Adipocyte (in vitro differentiated cells): ENCODE measurements at regions not wholly inside any gene's neighbourhood (a gene's known extent, or its start where the extent isn't known, plus 50 kb on each side); places are given as distances from the start of the nearest gene placed in this dataset.

Experiments
- DNase-seq: peaks from one replicate; pipeline ENCODE4 v3.0.0-alpha.2; 2015; ENCODE audit warnings: low read depth
- H3K27me3 ChIP-seq: replicated peaks from 2 replicates; pipeline ENCODE4 v1.7.0; 2013; ENCODE audit warnings: mild to moderate bottlenecking, low read length, moderate library complexity; ENCODE audit not compliant: control insufficient read depth, insufficient read depth
- H3K36me3 ChIP-seq: 2 replicates; pipeline ENCODE4 v1.7.0; 2013; ENCODE audit warnings: low read length, mild to moderate bottlenecking, moderate library complexity; ENCODE audit not compliant: control insufficient read depth, insufficient read depth, severe bottlenecking
- H3K4me1 ChIP-seq: 2 replicates; pipeline ENCODE4 v1.7.0; 2013; ENCODE audit warnings: mild to moderate bottlenecking, low read length, moderate library complexity; ENCODE audit not compliant: control insufficient read depth, insufficient read depth
- H3K4me3 ChIP-seq: 2 replicates; pipeline ENCODE4 v1.7.0; 2013; ENCODE audit warnings: mild to moderate bottlenecking, low read length, moderate library complexity
- H3K9ac ChIP-seq: 2 replicates; pipeline ENCODE4 v1.7.0; 2013; ENCODE audit warnings: mild to moderate bottlenecking, low read length, moderate library complexity
- H3K9me3 ChIP-seq: 2 replicates; pipeline ENCODE4 v1.7.0; 2013; ENCODE audit warnings: mild to moderate bottlenecking, low read length, moderate library complexity; ENCODE audit not compliant: control insufficient read depth

DNA sequence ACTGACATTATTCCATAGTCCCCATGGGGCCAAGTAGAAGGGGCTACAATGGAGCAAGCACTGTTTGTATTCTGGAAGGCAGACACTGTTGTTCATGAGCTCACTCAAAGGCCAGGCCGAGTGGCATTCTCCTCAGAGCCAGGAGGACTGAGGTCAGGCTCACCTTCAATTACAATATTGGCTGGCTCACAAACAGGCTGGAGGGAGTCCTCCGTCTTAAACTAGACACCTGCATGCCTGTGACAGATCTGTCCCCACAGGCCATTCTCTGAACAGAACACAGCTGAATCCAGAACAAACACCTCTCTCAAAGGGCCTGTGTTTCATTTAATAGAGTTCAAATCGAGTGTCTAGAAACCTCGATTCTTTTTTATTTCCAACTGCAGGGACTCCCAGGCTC lies 347.4 kb upstream of the PPP2R3A start:
- Histone ChIP-seq H3K36me3 (no peaks in the 10 kb centered on the region), H3K4me1 (no peaks in the 10 kb centered on the region), H3K9me3 (no peaks in the 10 kb centered on the region), H3K27me3 (no peaks in the 10 kb centered on the region), H3K4me3 (no peak overlapping the region), H3K9ac (no peak overlapping the region)
- no peak for DNase-seq

DNA sequence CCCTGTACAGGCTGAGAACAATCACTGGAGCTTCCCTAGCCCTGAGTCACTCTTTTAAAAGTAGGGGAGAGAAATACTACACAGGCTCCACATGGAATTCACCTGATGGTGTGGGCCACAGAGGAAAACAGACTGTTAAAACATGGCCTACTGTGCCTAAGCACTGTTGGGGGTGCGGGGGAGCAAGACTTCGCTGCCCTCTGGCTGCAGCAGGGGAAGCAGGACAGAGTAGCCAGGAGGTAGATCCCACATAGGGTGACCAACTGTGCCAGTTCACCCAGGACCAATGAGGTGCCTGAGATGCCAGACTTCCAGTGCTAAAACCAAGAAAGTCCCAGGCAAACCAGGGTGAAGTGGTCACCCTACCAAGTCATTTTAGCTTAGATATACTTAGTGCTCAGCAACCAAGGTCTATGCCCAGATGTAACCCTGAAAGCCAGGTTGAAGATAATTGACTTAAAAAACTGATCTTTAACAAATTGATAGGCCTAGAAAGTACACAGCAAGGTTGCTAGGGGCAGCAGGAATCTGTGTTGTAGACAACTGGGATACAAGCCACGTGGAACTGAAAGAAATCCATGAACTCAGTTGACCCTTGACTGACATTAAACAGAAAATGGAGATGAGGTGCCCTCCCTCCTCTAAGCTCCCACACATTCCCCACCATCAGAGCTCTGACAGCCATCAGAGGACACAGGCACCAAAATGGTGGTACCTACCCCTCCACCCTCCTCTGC lies 344.2 kb upstream of the PPP2R3A start:
- Histone ChIP-seq H3K27me3 (peaks cover 3% of the 10 kb centered on the region), H3K9ac (no peak overlapping the region), H3K36me3 (no peaks in the 10 kb centered on the region), H3K9me3 (no peaks in the 10 kb centered on the region), H3K4me1 (no peaks in the 10 kb centered on the region), H3K4me3 (no peak overlapping the region)
- no peak for DNase-seq

DNA sequence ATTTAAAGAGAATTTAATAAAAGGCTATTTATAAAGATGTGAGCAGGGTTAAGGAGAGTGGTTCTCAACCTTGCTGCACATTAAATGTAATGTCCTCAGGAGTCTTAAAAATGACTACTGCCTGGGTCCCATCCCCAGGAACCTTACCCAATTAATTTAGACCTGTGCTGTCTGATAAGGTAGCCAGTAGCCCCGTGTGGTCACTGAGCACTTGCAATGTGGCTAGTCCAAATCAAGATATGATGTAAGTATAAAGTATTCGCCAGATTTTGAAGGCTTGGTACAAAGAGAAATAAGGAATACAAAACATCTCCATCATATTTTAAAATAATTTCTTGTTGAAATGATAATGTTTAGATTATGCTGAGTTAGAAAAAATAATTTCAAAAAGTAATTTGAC lies 343.3 kb upstream of the PPP2R3A start:
- H3K4me1 ChIP-seq, result no peaks in the 10 kb centered on the region
- no peak for DNase-seq
- no peak overlapping the region for H3K4me3 ChIP-seq
- no peak overlapping the region for H3K9ac ChIP-seq
- H3K27me3 ChIP-seq, result peaks cover 8% of the 10 kb centered on the region
- no peaks in the 10 kb centered on the region for H3K36me3 ChIP-seq
- H3K9me3 ChIP-seq, result no peaks in the 10 kb centered on the region

DNA sequence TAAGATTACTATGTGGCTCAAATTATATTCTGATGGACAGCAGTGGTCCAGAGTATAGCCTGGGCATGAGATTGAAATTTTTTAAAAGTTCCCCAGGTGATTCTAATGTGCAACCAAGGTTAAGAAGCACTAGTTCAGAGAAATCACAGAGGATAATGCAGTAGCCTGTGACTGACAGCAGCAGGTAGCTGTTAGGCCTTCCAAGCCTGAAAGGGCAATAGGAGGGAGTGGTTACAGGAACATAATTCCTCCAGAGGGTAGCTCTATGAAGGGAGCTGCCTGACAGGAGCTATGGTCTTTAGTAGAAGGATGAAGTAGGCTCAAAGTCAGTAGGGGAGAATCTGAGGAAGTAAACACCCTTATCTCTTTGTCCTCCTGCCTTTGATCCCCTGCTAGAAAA lies 342.9 kb upstream of the PPP2R3A start:
- H3K9ac ChIP-seq, result no peak overlapping the region

DNA sequence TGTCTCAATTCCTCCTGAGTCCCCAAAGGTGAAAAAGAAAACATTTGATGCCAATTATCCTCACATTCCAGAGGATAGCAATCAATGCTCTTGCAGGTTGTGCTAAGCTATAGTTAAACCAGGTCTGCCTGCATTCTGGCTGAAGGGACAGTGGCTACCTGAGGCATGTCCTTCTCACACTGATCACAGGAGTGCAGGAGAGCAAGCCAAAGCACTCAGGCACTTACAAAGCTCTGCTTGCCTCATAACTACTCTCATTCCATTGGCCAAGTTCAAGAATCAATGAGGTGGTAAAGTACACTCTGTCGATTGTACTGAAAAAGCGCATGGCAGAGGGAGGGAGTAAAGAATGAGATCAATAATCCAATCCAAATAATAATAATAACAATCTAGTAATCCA lies 342.0 kb upstream of the PPP2R3A start:
- Histone ChIP-seq H3K36me3 (no peaks in the 10 kb centered on the region), H3K9ac (no peak overlapping the region), H3K27me3 (peaks cover 8% of the 10 kb centered on the region), H3K4me3 (no peak overlapping the region), H3K4me1 (no peaks in the 10 kb centered on the region), H3K9me3 (no peaks in the 10 kb centered on the region)
- DNase-seq, result no peak

More for the DNA sequence above, 342.9 kb upstream of the PPP2R3A start:
- no peaks in the 10 kb centered on the region for H3K4me1 ChIP-seq
- H3K36me3 ChIP-seq, result no peaks in the 10 kb centered on the region
- H3K4me3 ChIP-seq, result no peak overlapping the region
- no peak for DNase-seq
- no peaks in the 10 kb centered on the region for H3K9me3 ChIP-seq
- H3K27me3 ChIP-seq, result peaks cover 8% of the 10 kb centered on the region

DNA sequence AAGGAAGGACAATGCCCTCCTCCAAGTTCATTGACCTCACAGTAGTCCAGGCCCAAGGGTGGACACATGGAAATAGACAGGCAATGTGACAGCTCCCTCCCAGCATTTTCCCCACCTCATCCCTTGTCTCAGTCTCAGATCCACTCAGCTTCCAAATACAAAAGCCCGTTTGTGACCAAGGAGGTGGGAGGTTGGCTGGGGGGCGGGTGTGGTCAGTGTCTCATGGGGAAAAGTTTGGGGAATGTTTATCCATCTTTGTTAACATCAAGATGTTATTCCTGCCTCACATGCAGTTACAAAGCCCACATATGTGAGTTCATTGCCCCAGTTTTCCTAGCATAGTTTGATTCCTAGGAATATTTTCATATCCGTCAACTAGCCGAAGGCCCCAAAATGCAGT lies 338.5 kb upstream of the PPP2R3A start:
- H3K9ac ChIP-seq, result no peak overlapping the region
- H3K4me3 ChIP-seq, result no peak overlapping the region
- H3K4me1 ChIP-seq, result no peaks in the 10 kb centered on the region
- peaks cover 15% of the 10 kb centered on the region for H3K27me3 ChIP-seq
- H3K36me3 ChIP-seq, result no peaks in the 10 kb centered on the region
- no peaks in the 10 kb centered on the region for H3K9me3 ChIP-seq
- DNase-seq, result no peak

DNA sequence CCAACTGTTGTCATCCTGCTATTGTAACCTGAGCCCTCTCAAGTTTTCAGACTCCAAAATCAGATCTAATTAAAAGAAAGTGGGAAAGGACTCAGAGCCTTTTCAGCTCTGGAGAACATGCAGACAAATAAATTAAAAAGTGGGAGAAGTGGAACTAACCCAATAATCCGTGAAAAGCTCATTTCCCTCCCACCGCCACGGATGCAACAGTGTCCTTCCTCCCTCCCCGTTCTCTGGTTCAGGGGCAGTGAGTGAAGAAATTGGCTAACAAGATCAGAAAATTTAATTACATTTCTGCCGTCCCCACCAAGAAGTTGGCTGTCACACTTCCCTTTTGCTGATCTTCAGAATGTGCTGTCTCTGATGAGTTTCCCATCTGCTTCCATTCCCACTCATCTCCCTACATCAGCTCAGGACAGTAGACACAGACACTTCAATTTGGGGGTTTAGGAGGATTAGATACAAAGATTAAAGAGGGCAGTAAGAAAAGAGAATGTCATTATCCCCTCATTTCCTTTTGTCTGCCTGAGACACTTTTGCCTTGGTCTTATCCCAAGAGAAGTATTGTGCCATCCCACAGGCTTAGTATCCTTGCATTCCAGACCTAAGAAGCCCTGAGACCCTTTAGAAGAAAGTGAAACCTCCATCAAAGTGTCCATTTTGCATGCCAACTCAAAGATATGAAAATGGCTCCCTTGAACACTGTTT lies 335.7 kb upstream of the PPP2R3A start:
- DNase-seq, result no peak
- Histone ChIP-seq H3K9me3 (no peaks in the 10 kb centered on the region), H3K27me3 (peaks cover 19% of the 10 kb centered on the region), H3K4me1 (no peaks in the 10 kb centered on the region), H3K4me3 (no peak overlapping the region), H3K36me3 (no peaks in the 10 kb centered on the region), H3K9ac (no peak overlapping the region)

DNA sequence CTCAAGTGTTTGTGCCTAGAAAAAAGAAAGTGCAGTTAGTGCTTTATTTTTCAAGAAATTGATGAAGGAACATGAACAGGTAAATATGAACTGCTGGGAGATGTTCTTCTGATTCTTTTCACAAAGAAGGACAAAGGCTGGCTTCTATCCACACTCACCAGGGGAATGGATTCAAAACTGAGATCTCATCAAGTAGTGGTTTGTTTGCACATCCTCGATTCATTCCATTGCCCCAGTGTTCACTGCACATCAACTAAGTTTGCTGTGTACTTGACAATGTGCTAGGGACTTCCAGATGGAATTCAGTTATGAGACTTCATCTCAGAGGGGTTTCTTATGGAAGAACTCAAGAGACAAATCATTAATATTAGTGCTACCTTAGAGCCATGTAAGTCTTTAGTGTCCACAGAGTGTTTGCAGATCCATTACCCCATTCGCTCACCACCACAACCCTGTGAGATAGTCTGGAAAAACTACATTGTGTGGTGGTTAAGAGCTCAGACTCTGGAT lies 332.9 kb upstream of the PPP2R3A start:
- no peaks in the 10 kb centered on the region for H3K9me3 ChIP-seq
- H3K9ac ChIP-seq, result no peak overlapping the region
- H3K27me3 ChIP-seq, result peaks cover 11% of the 10 kb centered on the region
- no peak overlapping the region for H3K4me3 ChIP-seq
- no peaks in the 10 kb centered on the region for H3K4me1 ChIP-seq
- H3K36me3 ChIP-seq, result no peaks in the 10 kb centered on the region
- no peak for DNase-seq

DNA sequence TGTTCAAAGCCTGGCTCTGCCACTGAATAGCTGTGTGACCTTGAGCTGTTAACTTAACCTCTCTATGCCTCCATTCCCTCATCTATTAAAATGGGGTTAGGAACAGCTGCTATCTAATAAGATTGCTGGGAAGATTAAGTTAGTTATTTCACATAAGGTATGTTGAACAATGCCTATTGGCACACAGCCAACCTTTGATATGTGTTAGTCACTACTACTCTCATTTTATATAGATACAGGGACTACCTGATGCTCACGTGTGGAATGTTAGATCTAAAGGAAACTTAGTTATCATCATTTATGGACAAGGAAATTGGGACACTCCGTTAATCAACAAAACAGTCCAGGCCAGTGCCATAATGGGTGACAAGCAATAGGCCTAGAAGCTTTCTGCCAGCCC lies 332.4 kb upstream of the PPP2R3A start:
- Histone ChIP-seq H3K9me3 (no peaks in the 10 kb centered on the region), H3K4me1 (no peaks in the 10 kb centered on the region), H3K9ac (no peak overlapping the region), H3K36me3 (no peaks in the 10 kb centered on the region), H3K27me3 (peaks cover 11% of the 10 kb centered on the region), H3K4me3 (no peak overlapping the region)
- DNase-seq, result no peak

DNA sequence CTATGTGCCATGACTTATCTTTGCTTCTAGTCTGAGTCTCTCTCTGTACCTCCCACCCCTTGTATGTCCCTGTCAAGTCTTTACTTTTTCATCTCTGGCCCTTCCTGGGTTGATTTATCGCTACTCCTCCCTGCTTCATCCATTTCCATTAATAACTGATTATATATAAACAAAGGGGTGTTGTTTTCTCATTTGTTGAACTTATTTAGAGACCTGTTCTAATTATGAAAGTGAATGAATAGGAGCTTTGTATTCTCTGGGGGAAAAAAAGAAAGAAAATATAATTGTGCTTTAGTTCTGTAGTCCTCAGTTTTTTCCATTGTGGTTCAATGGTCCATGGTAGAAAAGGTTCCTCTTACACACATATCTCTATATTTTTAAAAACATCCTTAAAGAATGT lies 328.9 kb upstream of the PPP2R3A start:
- H3K9me3 ChIP-seq, result no peaks in the 10 kb centered on the region
- H3K4me3 ChIP-seq, result no peak overlapping the region
- H3K4me1 ChIP-seq, result no peaks in the 10 kb centered on the region
- peaks cover 5% of the 10 kb centered on the region for H3K27me3 ChIP-seq
- H3K36me3 ChIP-seq, result no peaks in the 10 kb centered on the region
- no peak for DNase-seq
- H3K9ac ChIP-seq, result no peak overlapping the region

DNA sequence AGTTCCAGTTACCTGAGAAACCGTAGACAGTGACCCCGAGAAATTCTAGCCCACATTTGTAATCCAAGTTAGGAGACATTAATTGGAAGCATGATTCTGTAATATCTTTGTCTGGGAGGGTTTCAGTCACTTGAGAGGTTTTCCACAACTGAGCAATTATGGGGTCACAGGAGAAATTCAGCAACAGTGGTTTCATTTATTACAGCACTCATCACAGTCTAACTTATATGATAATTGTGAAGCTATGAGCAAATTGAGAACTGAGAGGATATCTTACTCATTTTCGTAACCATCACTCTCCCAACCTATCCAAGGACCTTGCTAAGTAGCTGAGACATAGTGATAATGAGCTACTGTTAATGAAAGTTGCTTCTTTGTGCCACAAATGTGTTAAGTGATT lies 328.5 kb upstream of the PPP2R3A start:
- DNase-seq, result no peak
- no peaks in the 10 kb centered on the region for H3K4me1 ChIP-seq
- no peaks in the 10 kb centered on the region for H3K9me3 ChIP-seq
- no peak overlapping the region for H3K9ac ChIP-seq
- H3K36me3 ChIP-seq, result no peaks in the 10 kb centered on the region
- no peak overlapping the region for H3K4me3 ChIP-seq
- H3K27me3 ChIP-seq, result peaks cover 5% of the 10 kb centered on the region
